NT2/D1 (cell line): ENCODE measurements at regions not wholly inside any gene's neighbourhood (a gene's known extent, or its start where the extent isn't known, plus 50 kb on each side); places are given as distances from the start of the nearest gene placed in this dataset.

Experiments used
- DNase-seq: peaks from one replicate; pipeline ENCODE4 v3.0.0-alpha.2; 2011; ENCODE audit warnings: low read depth, low spot score
- H3K27me3 ChIP-seq: 2 replicates; pipeline ENCODE4 v1.6.0; 2011; ENCODE audit warnings: mild to moderate bottlenecking; ENCODE audit not compliant: insufficient read length, insufficient read depth
- H3K36me3 ChIP-seq: 2 replicates; pipeline ENCODE4 v1.6.1; 2011; ENCODE audit warnings: mild to moderate bottlenecking, low read length, mixed read lengths; ENCODE audit not compliant: insufficient read depth, insufficient read length
- H3K4me1 ChIP-seq: 2 replicates; pipeline ENCODE4 v1.5.1; 2011; ENCODE audit not compliant: insufficient read depth, insufficient read length
- H3K4me3 ChIP-seq: 2 replicates; pipeline ENCODE4 v1.5.1; 2011; ENCODE audit warnings: low read depth; ENCODE audit not compliant: insufficient read length
- H3K9ac ChIP-seq: 2 replicates; pipeline ENCODE4 v1.6.0; 2011; ENCODE audit warnings: low read depth; ENCODE audit not compliant: insufficient read length
- H3K9me3 ChIP-seq: 2 replicates; pipeline ENCODE4 v1.5.1; 2011; ENCODE audit warnings: mild to moderate bottlenecking, low read length; ENCODE audit not compliant: insufficient read depth
- SUZ12 ChIP-seq: IDR thresholded peaks from 2 replicates; pipeline ENCODE4 v1.6.1; 2011; ENCODE audit not compliant: insufficient read length, insufficient read depth; ENCODE audit errors: extremely low read depth
- YY1 ChIP-seq: IDR thresholded peaks from 2 replicates; pipeline ENCODE4 v1.6.1; 2011; ENCODE audit not compliant: insufficient read length, insufficient read depth
- ZNF274 ChIP-seq: IDR thresholded peaks from 2 replicates; pipeline ENCODE4 v1.6.1; 2011; ENCODE audit warnings: mild to moderate bottlenecking, low read depth, low read length

GRCh38 chr16:79863128-79864031 lies 262.8 kb upstream of the MAF start:
- Histone ChIP-seq H3K9ac (no peak overlapping the region), H3K27me3 (no peaks in the 10 kb centered on the region), H3K4me3 (no peak overlapping the region), H3K4me1 (no peaks in the 10 kb centered on the region), H3K9me3 (no peaks in the 10 kb centered on the region), H3K36me3 (no peaks in the 10 kb centered on the region)
- TF ChIP-seq SUZ12 (no peak), ZNF274 (no peak), YY1 (no peak)
- no peak for DNase-seq

- Histone ChIP-seq H3K4me1 (no peaks in the 10 kb centered on the region), H3K9ac (no peak overlapping the region), H3K27me3 (no peaks in the 10 kb centered on the region), H3K4me3 (no peak overlapping the region), H3K9me3 (no peaks in the 10 kb centered on the region), H3K36me3 (no peaks in the 10 kb centered on the region)
- DNase-seq, result no peak
- TF ChIP-seq ZNF274 (no peak), YY1 (no peak), SUZ12 (no peak)
Observed at GRCh38 chr16:79862601-79863000, 262.1 kb upstream of the MAF start.

DNA sequence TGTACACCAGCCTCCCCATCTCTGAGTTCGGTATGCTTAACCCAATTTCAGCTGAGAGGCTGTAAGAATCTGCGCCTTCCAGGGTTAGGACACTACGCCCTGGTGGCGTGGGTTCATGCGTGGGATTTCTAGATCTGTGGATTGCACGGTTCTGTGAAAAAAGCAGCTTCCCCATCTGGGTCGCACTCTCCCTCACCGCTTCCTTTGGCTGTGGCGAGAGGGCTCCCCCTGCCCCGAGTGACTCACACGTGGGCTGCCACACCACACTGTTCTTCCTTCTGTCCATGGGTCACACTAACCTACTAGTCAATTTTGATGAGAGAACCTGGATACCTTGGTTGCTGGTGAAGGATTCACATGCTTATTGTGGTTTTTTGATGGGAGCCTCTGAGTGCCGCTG lies 256.0 kb upstream of the MAF start:
- Histone ChIP-seq H3K4me3 (no peak overlapping the region), H3K4me1 (no peaks in the 10 kb centered on the region), H3K27me3 (no peaks in the 10 kb centered on the region), H3K36me3 (no peaks in the 10 kb centered on the region), H3K9ac (no peak overlapping the region), H3K9me3 (peaks cover 22% of the 10 kb centered on the region)
- TF ChIP-seq ZNF274 (no peak), SUZ12 (no peak), YY1 (no peak)
- DNase-seq, result no peak

- Histone ChIP-seq H3K9ac (no peak overlapping the region), H3K36me3 (no peaks in the 10 kb centered on the region), H3K4me3 (no peak overlapping the region), H3K9me3 (peaks cover 8% of the 10 kb centered on the region), H3K27me3 (no peaks in the 10 kb centered on the region), H3K4me1 (no peaks in the 10 kb centered on the region)
- no peak for DNase-seq
- TF ChIP-seq ZNF274 (no peak), SUZ12 (no peak), YY1 (no peak)
Observed at GRCh38 chr16:79850348-79850747, 249.8 kb upstream of the MAF start.

DNA sequence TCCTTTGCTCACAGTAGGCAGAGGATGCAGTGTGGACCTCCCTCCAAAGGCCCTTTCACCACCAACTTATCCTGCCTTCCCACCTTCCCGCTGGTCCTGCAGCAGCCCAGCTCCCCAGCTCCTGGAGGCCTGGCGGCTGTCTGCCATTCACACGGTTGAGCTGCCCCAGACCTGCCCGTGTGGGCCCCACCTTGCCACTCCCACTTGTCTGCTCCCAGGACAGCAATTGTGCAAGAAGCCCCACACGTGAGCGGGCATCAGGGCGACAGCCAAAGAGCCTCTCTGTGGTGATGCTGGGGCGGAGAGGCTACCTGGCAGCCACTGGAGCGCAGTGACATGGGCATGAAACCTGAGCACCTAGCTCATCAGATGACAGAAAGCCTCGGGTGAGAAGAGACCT lies 248.6 kb upstream of the MAF start:
- no peak for TF ChIP-seq SUZ12
- TF ChIP-seq YY1, result no peak
- TF ChIP-seq ZNF274, result no peak
- Histone ChIP-seq H3K27me3 (no peaks in the 10 kb centered on the region), H3K36me3 (no peaks in the 10 kb centered on the region), H3K4me3 (no peak overlapping the region), H3K9me3 (no peaks in the 10 kb centered on the region), H3K4me1 (no peaks in the 10 kb centered on the region), H3K9ac (no peak overlapping the region)
- no peak for DNase-seq

- no peaks in the 10 kb centered on the region for H3K36me3 ChIP-seq
- TF ChIP-seq YY1 (no peak), ZNF274 (no peak), SUZ12 (no peak)
- DNase-seq, result no peak
- no peak overlapping the region for H3K9ac ChIP-seq
- no peak overlapping the region for H3K4me3 ChIP-seq
- H3K9me3 ChIP-seq, result no peaks in the 10 kb centered on the region
- H3K4me1 ChIP-seq, result no peaks in the 10 kb centered on the region
- no peaks in the 10 kb centered on the region for H3K27me3 ChIP-seq
Observed at GRCh38 chr16:79848719-79849118, 248.2 kb upstream of the MAF start.

- Histone ChIP-seq H3K4me1 (no peaks in the 10 kb centered on the region), H3K36me3 (no peaks in the 10 kb centered on the region), H3K4me3 (no peak overlapping the region), H3K9ac (no peak overlapping the region), H3K9me3 (no peaks in the 10 kb centered on the region), H3K27me3 (no peaks in the 10 kb centered on the region)
- no peak for DNase-seq
- no peak for TF ChIP-seq YY1
- TF ChIP-seq ZNF274, result no peak
- no peak for TF ChIP-seq SUZ12
Observed at GRCh38 chr16:79847569-79847968, 247.0 kb upstream of the MAF start.

DNA sequence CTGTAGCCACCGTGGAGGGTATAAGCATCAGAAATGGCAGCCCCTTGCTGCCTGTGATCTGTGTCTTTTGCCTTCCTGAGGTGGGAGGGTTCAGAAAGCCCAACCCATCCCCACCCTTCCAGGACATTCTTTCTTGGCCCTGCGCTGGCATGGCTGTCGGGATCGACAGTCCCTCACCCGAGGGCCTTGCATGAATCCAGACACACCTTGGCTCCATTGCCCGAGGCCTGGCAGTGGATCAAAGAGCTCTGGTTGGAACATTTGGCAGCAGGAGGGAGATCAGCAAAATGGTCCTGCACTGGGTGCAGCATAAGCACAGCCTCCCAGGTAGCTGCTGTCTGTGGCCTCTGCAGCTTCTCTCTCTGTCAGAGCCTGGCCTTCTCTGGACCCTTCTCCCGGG lies 246.6 kb upstream of the MAF start:
- Histone ChIP-seq H3K4me1 (no peaks in the 10 kb centered on the region), H3K4me3 (no peak overlapping the region), H3K9me3 (no peaks in the 10 kb centered on the region), H3K36me3 (no peaks in the 10 kb centered on the region), H3K9ac (no peak overlapping the region), H3K27me3 (no peaks in the 10 kb centered on the region)
- DNase-seq, result no peak
- TF ChIP-seq SUZ12, result no peak
- TF ChIP-seq ZNF274, result no peak
- no peak for TF ChIP-seq YY1
